H1 (cell line): ENCODE measurements at regions not wholly inside any gene's neighbourhood (a gene's known extent, or its start where the extent isn't known, plus 50 kb on each side); places are given as distances from the start of the nearest gene placed in this dataset.

Source experiments
- CEBPB ChIP-seq: IDR thresholded peaks from 2 replicates; pipeline ENCODE4 v1.6.1; 2012; ENCODE audit warnings: low read depth, low read length
- CHD7 ChIP-seq: fragments of 300-600 bp; sonication (generic); IDR thresholded peaks from 2 replicates; pipeline ENCODE4 v1.7.1; 2012; ENCODE audit warnings: low read length, moderate library complexity, mild to moderate bottlenecking, inconsistent platforms; ENCODE audit not compliant: insufficient replicate concordance
- RAD21 ChIP-seq, 2 experiments: IDR thresholded peaks in 1 of 2; conservative IDR thresholded peaks in 1 of 2; 2 replicates each; pipeline ENCODE4 v1.6.1; 2011; ENCODE audit warnings: low read depth in 2 of 2, low read length in 2 of 2, improper control_type of control experiment in 1 of 2, inconsistent platforms in 1 of 2, mild to moderate bottlenecking in 1 of 2, moderate library complexity in 1 of 2

- TF ChIP-seq CHD7 (no peak), CEBPB (no peak), RAD21 (IDR thresholded peaks at IDR 0.05 in 1 of 2, conservative IDR thresholded peaks at IDR 0.05 in 1 of 2; ENCODE audit: low read depth in 2 of 2, low read length in 2 of 2) (no peak)
- TF ChIP-seq, all 59 proteins: peak for 0
Measured at GRCh38 chr5:158409507-158409906, 550.6 kb upstream of the CLINT1 start (continued).
